Neural cell (in vitro differentiated cells): ENCODE measurements at regions not wholly inside any gene's neighbourhood (a gene's known extent, or its start where the extent isn't known, plus 50 kb on each side); places are given as distances from the start of the nearest gene placed in this dataset.

Source experiments
- EP300 ChIP-seq: fragments of 450-650 bp; conservative IDR thresholded peaks from 2 replicates; pipeline ENCODE4 v1.6.1; 2014; ENCODE audit warnings: antibody characterized with exemption, mild to moderate bottlenecking, moderate library complexity; ENCODE audit not compliant: poor library complexity, severe bottlenecking
- EZH2 ChIP-seq: fragments of 200-600, 300-800 bp; shearing (Covaris generic), sonication (generic); IDR thresholded peaks from 2 replicates; pipeline ENCODE4 v1.6.1; 2014; ENCODE audit warnings: antibody characterized with exemption, low read length, borderline replicate concordance, mild to moderate bottlenecking; ENCODE audit not compliant: insufficient read depth, poor library complexity, severe bottlenecking
- MXI1 ChIP-seq: fragments of 450-650 bp; conservative IDR thresholded peaks from 2 replicates; pipeline ENCODE4 v1.6.1; 2014; ENCODE audit warnings: antibody characterized with exemption, mild to moderate bottlenecking; ENCODE audit not compliant: poor library complexity, severe bottlenecking
- POLR2AphosphoS5 ChIP-seq: IDR thresholded peaks from 2 replicates; pipeline ENCODE4 v1.6.1; 2012
- RAD21 ChIP-seq: fragments of 450-650 bp; conservative IDR thresholded peaks from 2 replicates; pipeline ENCODE4 v1.6.1; 2014; ENCODE audit warnings: antibody characterized with exemption, mild to moderate bottlenecking, moderate library complexity
- SMC3 ChIP-seq: fragments of 450-650 bp; conservative IDR thresholded peaks from 2 replicates; pipeline ENCODE4 v1.6.1; 2014; ENCODE audit warnings: antibody characterized with exemption, mild to moderate bottlenecking, moderate library complexity; ENCODE audit not compliant: poor library complexity
- TAF1 ChIP-seq: IDR thresholded peaks from 2 replicates; pipeline ENCODE4 v1.6.1; 2012; ENCODE audit warnings: low read depth
- TF ChIP-seq, protein P1 (sequence below): fragments of 450-650 bp; IDR thresholded peaks from 2 replicates; pipeline ENCODE4 v1.5.1; 2014; ENCODE audit warnings: antibody characterized with exemption, mild to moderate bottlenecking, moderate library complexity; ENCODE audit not compliant: poor library complexity, severe bottlenecking
- TF ChIP-seq, protein P2 (sequence below): IDR thresholded peaks from 2 replicates; pipeline ENCODE4 v1.6.1; 2012; ENCODE audit warnings: borderline replicate concordance

DNA sequence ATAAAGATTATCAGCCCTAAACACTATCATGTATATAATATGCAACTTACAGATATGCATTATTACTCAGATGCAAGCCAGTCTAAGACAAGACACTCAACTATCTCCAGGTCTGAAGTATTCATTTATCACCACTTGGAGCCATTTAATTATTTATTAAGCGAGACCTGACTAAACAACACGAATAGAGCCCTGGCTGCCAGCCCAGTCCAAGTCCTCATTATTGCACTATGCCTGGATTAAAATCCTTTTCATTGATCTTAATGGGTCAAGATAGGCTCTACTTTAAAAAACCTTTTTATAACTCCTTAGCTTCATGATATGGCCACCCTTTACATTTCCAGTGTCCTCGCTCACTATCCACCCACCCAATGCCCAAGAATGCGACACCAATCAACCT is 183.1 kb upstream of the MARCKS start:
- TF ChIP-seq, protein P1, sequence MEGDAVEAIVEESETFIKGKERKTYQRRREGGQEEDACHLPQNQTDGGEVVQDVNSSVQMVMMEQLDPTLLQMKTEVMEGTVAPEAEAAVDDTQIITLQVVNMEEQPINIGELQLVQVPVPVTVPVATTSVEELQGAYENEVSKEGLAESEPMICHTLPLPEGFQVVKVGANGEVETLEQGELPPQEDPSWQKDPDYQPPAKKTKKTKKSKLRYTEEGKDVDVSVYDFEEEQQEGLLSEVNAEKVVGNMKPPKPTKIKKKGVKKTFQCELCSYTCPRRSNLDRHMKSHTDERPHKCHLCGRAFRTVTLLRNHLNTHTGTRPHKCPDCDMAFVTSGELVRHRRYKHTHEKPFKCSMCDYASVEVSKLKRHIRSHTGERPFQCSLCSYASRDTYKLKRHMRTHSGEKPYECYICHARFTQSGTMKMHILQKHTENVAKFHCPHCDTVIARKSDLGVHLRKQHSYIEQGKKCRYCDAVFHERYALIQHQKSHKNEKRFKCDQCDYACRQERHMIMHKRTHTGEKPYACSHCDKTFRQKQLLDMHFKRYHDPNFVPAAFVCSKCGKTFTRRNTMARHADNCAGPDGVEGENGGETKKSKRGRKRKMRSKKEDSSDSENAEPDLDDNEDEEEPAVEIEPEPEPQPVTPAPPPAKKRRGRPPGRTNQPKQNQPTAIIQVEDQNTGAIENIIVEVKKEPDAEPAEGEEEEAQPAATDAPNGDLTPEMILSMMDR = no peak
- TF ChIP-seq SMC3 = no peak
- TF ChIP-seq RAD21 = no peak
- TF ChIP-seq TAF1 = no peak
- no peak for TF ChIP-seq POLR2AphosphoS5
- no peak for TF ChIP-seq EP300
- no peak for TF ChIP-seq EZH2
- TF ChIP-seq, protein P2, sequence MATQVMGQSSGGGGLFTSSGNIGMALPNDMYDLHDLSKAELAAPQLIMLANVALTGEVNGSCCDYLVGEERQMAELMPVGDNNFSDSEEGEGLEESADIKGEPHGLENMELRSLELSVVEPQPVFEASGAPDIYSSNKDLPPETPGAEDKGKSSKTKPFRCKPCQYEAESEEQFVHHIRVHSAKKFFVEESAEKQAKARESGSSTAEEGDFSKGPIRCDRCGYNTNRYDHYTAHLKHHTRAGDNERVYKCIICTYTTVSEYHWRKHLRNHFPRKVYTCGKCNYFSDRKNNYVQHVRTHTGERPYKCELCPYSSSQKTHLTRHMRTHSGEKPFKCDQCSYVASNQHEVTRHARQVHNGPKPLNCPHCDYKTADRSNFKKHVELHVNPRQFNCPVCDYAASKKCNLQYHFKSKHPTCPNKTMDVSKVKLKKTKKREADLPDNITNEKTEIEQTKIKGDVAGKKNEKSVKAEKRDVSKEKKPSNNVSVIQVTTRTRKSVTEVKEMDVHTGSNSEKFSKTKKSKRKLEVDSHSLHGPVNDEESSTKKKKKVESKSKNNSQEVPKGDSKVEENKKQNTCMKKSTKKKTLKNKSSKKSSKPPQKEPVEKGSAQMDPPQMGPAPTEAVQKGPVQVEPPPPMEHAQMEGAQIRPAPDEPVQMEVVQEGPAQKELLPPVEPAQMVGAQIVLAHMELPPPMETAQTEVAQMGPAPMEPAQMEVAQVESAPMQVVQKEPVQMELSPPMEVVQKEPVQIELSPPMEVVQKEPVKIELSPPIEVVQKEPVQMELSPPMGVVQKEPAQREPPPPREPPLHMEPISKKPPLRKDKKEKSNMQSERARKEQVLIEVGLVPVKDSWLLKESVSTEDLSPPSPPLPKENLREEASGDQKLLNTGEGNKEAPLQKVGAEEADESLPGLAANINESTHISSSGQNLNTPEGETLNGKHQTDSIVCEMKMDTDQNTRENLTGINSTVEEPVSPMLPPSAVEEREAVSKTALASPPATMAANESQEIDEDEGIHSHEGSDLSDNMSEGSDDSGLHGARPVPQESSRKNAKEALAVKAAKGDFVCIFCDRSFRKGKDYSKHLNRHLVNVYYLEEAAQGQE = no peak
- TF ChIP-seq MXI1 = no peak
